Panc1 (cell line): ENCODE measurements at regions not wholly inside any gene's neighbourhood (a gene's known extent, or its start where the extent isn't known, plus 50 kb on each side); places are given as distances from the start of the nearest gene placed in this dataset.

Source experiments
- POLR2AphosphoS5 ChIP-seq: IDR thresholded peaks from 2 replicates; pipeline ENCODE4 v1.6.1; 2012; ENCODE audit warnings: mild to moderate bottlenecking, low read depth, low read length, moderate library complexity
- TCF7L2 ChIP-seq: IDR thresholded peaks from 2 replicates; pipeline ENCODE4 v1.6.1; 2011; ENCODE audit warnings: mild to moderate bottlenecking, low read depth, low read length, inconsistent platforms
- TF ChIP-seq, protein P1 (sequence below), 2 experiments: IDR thresholded peaks; 2 replicates each; pipeline ENCODE4 v1.6.1; 2011 to 2012; ENCODE audit warnings: low read depth in 2 of 2, control low read depth in 1 of 2, low read length in 1 of 2, mild to moderate bottlenecking in 1 of 2, moderate library complexity in 1 of 2; ENCODE audit not compliant: insufficient read depth in 1 of 2
- TF ChIP-seq, protein P2 (sequence below): fragments of 450-650 bp; IDR thresholded peaks from 2 replicates; pipeline ENCODE4 v1.5.1; 2017; ENCODE audit warnings: mild to moderate bottlenecking

DNA sequence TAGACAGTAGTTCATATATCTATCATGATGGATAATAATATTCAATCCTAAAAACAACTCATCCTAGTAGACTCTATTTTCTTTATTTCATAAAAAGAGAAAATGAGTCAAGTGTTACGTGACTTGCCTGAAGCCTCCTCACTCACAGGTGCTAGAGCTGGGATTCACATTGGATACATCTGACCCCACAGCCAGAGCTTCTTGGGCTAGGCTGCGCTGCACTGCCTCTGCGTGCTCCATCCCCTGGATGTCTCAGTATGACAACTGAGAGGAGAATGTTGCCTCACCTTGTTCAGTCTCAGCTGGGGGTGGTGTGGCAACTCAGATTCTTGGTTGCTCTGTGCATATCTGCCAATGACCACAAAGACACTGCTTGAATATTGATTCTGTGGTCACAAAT lies 286.6 kb downstream of the LIG4 start:
- TF ChIP-seq, protein P1, sequence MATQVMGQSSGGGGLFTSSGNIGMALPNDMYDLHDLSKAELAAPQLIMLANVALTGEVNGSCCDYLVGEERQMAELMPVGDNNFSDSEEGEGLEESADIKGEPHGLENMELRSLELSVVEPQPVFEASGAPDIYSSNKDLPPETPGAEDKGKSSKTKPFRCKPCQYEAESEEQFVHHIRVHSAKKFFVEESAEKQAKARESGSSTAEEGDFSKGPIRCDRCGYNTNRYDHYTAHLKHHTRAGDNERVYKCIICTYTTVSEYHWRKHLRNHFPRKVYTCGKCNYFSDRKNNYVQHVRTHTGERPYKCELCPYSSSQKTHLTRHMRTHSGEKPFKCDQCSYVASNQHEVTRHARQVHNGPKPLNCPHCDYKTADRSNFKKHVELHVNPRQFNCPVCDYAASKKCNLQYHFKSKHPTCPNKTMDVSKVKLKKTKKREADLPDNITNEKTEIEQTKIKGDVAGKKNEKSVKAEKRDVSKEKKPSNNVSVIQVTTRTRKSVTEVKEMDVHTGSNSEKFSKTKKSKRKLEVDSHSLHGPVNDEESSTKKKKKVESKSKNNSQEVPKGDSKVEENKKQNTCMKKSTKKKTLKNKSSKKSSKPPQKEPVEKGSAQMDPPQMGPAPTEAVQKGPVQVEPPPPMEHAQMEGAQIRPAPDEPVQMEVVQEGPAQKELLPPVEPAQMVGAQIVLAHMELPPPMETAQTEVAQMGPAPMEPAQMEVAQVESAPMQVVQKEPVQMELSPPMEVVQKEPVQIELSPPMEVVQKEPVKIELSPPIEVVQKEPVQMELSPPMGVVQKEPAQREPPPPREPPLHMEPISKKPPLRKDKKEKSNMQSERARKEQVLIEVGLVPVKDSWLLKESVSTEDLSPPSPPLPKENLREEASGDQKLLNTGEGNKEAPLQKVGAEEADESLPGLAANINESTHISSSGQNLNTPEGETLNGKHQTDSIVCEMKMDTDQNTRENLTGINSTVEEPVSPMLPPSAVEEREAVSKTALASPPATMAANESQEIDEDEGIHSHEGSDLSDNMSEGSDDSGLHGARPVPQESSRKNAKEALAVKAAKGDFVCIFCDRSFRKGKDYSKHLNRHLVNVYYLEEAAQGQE (IDR thresholded peaks at IDR 0.05; ENCODE audit: insufficient read depth in 1 of 2, low read depth in 2 of 2, low read length in 1 of 2) = no peak
- TF ChIP-seq, protein P2, sequence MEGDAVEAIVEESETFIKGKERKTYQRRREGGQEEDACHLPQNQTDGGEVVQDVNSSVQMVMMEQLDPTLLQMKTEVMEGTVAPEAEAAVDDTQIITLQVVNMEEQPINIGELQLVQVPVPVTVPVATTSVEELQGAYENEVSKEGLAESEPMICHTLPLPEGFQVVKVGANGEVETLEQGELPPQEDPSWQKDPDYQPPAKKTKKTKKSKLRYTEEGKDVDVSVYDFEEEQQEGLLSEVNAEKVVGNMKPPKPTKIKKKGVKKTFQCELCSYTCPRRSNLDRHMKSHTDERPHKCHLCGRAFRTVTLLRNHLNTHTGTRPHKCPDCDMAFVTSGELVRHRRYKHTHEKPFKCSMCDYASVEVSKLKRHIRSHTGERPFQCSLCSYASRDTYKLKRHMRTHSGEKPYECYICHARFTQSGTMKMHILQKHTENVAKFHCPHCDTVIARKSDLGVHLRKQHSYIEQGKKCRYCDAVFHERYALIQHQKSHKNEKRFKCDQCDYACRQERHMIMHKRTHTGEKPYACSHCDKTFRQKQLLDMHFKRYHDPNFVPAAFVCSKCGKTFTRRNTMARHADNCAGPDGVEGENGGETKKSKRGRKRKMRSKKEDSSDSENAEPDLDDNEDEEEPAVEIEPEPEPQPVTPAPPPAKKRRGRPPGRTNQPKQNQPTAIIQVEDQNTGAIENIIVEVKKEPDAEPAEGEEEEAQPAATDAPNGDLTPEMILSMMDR = no peak
- TF ChIP-seq POLR2AphosphoS5 = no peak
- no peak for TF ChIP-seq TCF7L2
